MCF 10A (cell line): ENCODE measurements at regions not wholly inside any gene's neighbourhood (a gene's known extent, or its start where the extent isn't known, plus 50 kb on each side); places are given as distances from the start of the nearest gene placed in this dataset.

Experiments
- BruUV-seq: library from RNA; stranded (reverse); fragments of 400-500 nt; replicated peaks from 2 replicates; lab custom pipeline; 2021; lab: Mats Ljungman, UMichigan
- CTCF ChIA-PET: fragments of 300-600 bp; sonication (Branson Sonifier 250); formaldehyde crosslinking; extraction: SDS; loops from one replicate; lab custom pipeline; 2021; ENCODE audit warnings: antibody characterized with exemption, inconsistent platforms; lab: Yijun Ruan, JAX
- POLR2A ChIA-PET: fragments of 300-600, 350-650 bp; sonication (Branson Sonifier 250); formaldehyde crosslinking; extraction: SDS; loops from one replicate; lab custom pipeline; 2020; ENCODE audit warnings: antibody characterized with exemption, inconsistent platforms; lab: Yijun Ruan, JAX
- DNase-seq: peaks from one replicate; pipeline ENCODE4 v3.0.0-alpha.2; 2018; ENCODE audit not compliant: unreplicated experiment
- H3K27ac Mint-ChIP-seq: one replicate; pipeline ENCODE4 v1.8.0; 2022; ENCODE audit warnings: mild to moderate bottlenecking, low read depth, mixed read lengths; ENCODE audit not compliant: unreplicated experiment
- H3K27me3 Mint-ChIP-seq: one replicate; pipeline ENCODE4 v1.8.0; 2022; ENCODE audit warnings: mixed read lengths; ENCODE audit not compliant: insufficient read depth, unreplicated experiment
- H3K36me3 Mint-ChIP-seq: one replicate; pipeline ENCODE4 v1.8.0; 2022; ENCODE audit warnings: mild to moderate bottlenecking, moderate library complexity, mixed read lengths; ENCODE audit not compliant: insufficient read depth, unreplicated experiment
- H3K4me1 Mint-ChIP-seq: one replicate; pipeline ENCODE4 v1.8.0; 2022; ENCODE audit warnings: mixed read lengths; ENCODE audit not compliant: insufficient read depth, unreplicated experiment
- H3K4me3 Mint-ChIP-seq: one replicate; pipeline ENCODE4 v1.8.0; 2022; ENCODE audit warnings: mild to moderate bottlenecking, moderate library complexity, mixed read lengths; ENCODE audit not compliant: unreplicated experiment
- H3K9me3 Mint-ChIP-seq: one replicate; pipeline ENCODE4 v1.8.0; 2022; ENCODE audit warnings: mixed read lengths; ENCODE audit not compliant: unreplicated experiment
- CTCF ChIP-seq: fragments of 200-600 bp; IDR thresholded peaks from one replicate; pipeline ENCODE4 v1.8.0; 2022; ENCODE audit warnings: antibody characterized with exemption, mild to moderate bottlenecking; ENCODE audit not compliant: unreplicated experiment
- intact Hi-C: fragments of 100-400 bp; cut with micrococcal nuclease; formaldehyde crosslinking; loops from 2 replicates; pipeline ENCODE4 v1.14.1; 2022

GRCh38 chr21:16264319-16264718, 534.5 kb downstream of the USP25 start:
- no peaks in the 10 kb centered on the region for H3K36me3 Mint-ChIP-seq
- no peak overlapping the region for H3K27ac Mint-ChIP-seq
- H3K4me1 Mint-ChIP-seq: no peaks in the 10 kb centered on the region
- no peaks in the 10 kb centered on the region for H3K9me3 Mint-ChIP-seq
- no peak overlapping the region for H3K4me3 Mint-ChIP-seq
- CTCF ChIA-PET: no interaction called here
- DNase-seq: no peak
- POLR2A ChIA-PET: no interaction called here
- TF ChIP-seq CTCF: no peak
- H3K27me3 Mint-ChIP-seq: peaks cover 15% of the 10 kb centered on the region
- BruUV-seq: no TSS peak
- intact Hi-C loops: no loop called here

- ChIA-PET CTCF (interaction anchor here (0.6 kb wide), 1 partner anchor 800 kb away, joined by 3 read pairs; no protein-coding TSS in a partner anchor), POLR2A (interaction anchor here (1.0 kb wide), 1 partner anchor 10 kb away, joined by 4 read pairs; no protein-coding TSS in a partner anchor)
- BruUV-seq: no TSS peak
- TF ChIP-seq CTCF: no peak
- no peaks in the 10 kb centered on the region for H3K9me3 Mint-ChIP-seq
- no peak overlapping the region for H3K27ac Mint-ChIP-seq
- DNase-seq: no peak
- no peaks in the 10 kb centered on the region for H3K4me1 Mint-ChIP-seq
- intact Hi-C loops: no loop called here
- peaks cover 14% of the 10 kb centered on the region for H3K27me3 Mint-ChIP-seq
- no peak overlapping the region for H3K4me3 Mint-ChIP-seq
- peaks cover 7% of the 10 kb centered on the region for H3K36me3 Mint-ChIP-seq
Observed at GRCh38 chr21:16269476-16269875, 539.7 kb downstream of the USP25 start.

GRCh38 chr21:16279731-16280581, 550.2 kb downstream of the USP25 start:
- ChIA-PET CTCF (no interaction called here), POLR2A (interaction anchor here (0.7 kb wide), 1 partner anchor 174 kb away, joined by 3 read pairs; no protein-coding TSS in a partner anchor)
- no TSS peak for BruUV-seq
- Mint-ChIP-seq H3K4me1 (no peaks in the 10 kb centered on the region), H3K9me3 (no peaks in the 10 kb centered on the region), H3K4me3 (no peak overlapping the region), H3K36me3 (no peaks in the 10 kb centered on the region), H3K27me3 (peaks cover 47% of the 10 kb centered on the region), H3K27ac (no peak overlapping the region)
- TF ChIP-seq CTCF: no peak
- intact Hi-C loops: no loop called here
- no peak for DNase-seq

- Mint-ChIP-seq H3K4me1 (no peaks in the 10 kb centered on the region), H3K36me3 (no peaks in the 10 kb centered on the region), H3K4me3 (no peak overlapping the region), H3K9me3 (no peaks in the 10 kb centered on the region), H3K27me3 (peaks cover 46% of the 10 kb centered on the region), H3K27ac (no peak overlapping the region)
- intact Hi-C loops: no loop called here
- CTCF ChIA-PET: no interaction called here
- POLR2A ChIA-PET: interaction anchor here (0.7 kb wide), 1 partner anchor 182 kb away, joined by 3 read pairs; no protein-coding TSS in a partner anchor
- no peak for TF ChIP-seq CTCF
- no peak for DNase-seq
- BruUV-seq: no TSS peak
Observed at GRCh38 chr21:16280686-16281091, 550.9 kb downstream of the USP25 start.
